GM12878 (cell line): ENCODE measurements at regions not wholly inside any gene's neighbourhood (a gene's known extent, or its start where the extent isn't known, plus 50 kb on each side); places are given as distances from the start of the nearest gene placed in this dataset.

ENCODE experiments used
- ATAC-seq: fragments of 200-7000 bp; cut with Tn5 transposase; 3 replicates; pipeline ENCODE4 v1.9.1; 2020; ENCODE audit warnings: mild to moderate bottlenecking, moderate library complexity
- BruUV-seq: library from RNA; stranded (reverse); fragments of 400-500 nt; replicated peaks from 2 replicates; lab custom pipeline; 2021; lab: Mats Ljungman, UMichigan
- CTCF ChIA-PET: fragments of 300-600 bp; sonication (Branson Sonifier 250); formaldehyde crosslinking; extraction: SDS; loops from one replicate; lab custom pipeline; 2021; ENCODE audit warnings: inconsistent platforms; lab: Yijun Ruan, JAX
- POLR2A ChIA-PET: fragments of 350-600 bp; formaldehyde crosslinking; extraction: SDS; loops from one replicate; lab custom pipeline; 2021; ENCODE audit warnings: inconsistent platforms; lab: Charles Lee
- RAD21 ChIA-PET: fragments of 300-600 bp; sonication (Branson Sonifier 250); formaldehyde crosslinking; loops from one replicate; lab custom pipeline; 2023; ENCODE audit warnings: antibody characterized with exemption; ENCODE audit not compliant: unreplicated experiment; lab: Charles Lee
- SMC1A ChIA-PET: fragments of 300-600 bp; sonication (Branson Sonifier 250); formaldehyde crosslinking; loops from one replicate; lab custom pipeline; 2023; ENCODE audit not compliant: unreplicated experiment, uncharacterized antibody; lab: Charles Lee
- DNase-seq: peaks from one replicate; pipeline ENCODE4 v3.0.0-alpha.2; 2011; ENCODE audit warnings: low read depth, low spot score
- FAIRE-seq: peaks from 3 replicates; lab custom pipeline; 2011; peaks lifted over from hg19 to GRCh38; lab: Jason Lieb, UNC
- H2AFZ ChIP-seq: 2 replicates; pipeline ENCODE4 v1.6.0; 2011; ENCODE audit warnings: low read depth, low read length, control low read depth; ENCODE audit not compliant: control insufficient read depth
- H3K27ac ChIP-seq: 2 replicates; pipeline ENCODE4 v1.5.1; 2011; ENCODE audit warnings: control low read depth; ENCODE audit not compliant: control insufficient read depth, insufficient read depth
- H3K27me3 ChIP-seq, 2 experiments: replicated peaks in 1 of 2; 2 replicates each; pipeline versions ENCODE4 v1.6.0 to v1.6.1; 2011; ENCODE audit warnings: low read length in 1 of 2; ENCODE audit not compliant: control insufficient read depth in 2 of 2, insufficient read depth in 2 of 2
- H3K36me3 ChIP-seq, 2 experiments: 2 replicates each; pipeline ENCODE4 v1.5.1; 2011; ENCODE audit warnings: low read length in 1 of 2; ENCODE audit not compliant: control insufficient read depth in 2 of 2, insufficient read depth in 2 of 2
- H3K4me1 ChIP-seq: 2 replicates; pipeline ENCODE4 v1.6.1; 2011; ENCODE audit warnings: mild to moderate bottlenecking, low read length, moderate library complexity, mixed read lengths; ENCODE audit not compliant: control insufficient read depth, insufficient read depth
- H3K4me2 ChIP-seq: 2 replicates; pipeline ENCODE4 v1.6.0; 2011; ENCODE audit warnings: control low read depth; ENCODE audit not compliant: control insufficient read depth, insufficient read depth
- H3K4me3 ChIP-seq: fragments of 200-600 bp; sonication (generic); 2 replicates; pipeline ENCODE4 v1.5.1; 2016
- H3K79me2 ChIP-seq: 2 replicates; pipeline ENCODE4 v1.6.0; 2011; ENCODE audit warnings: low read length; ENCODE audit not compliant: control insufficient read depth, insufficient read depth
- H3K9ac ChIP-seq: 2 replicates; pipeline ENCODE4 v1.8.0; 2011; ENCODE audit warnings: low read length, control low read depth, mixed read lengths; ENCODE audit not compliant: control insufficient read depth, insufficient read depth
- H3K9me3 ChIP-seq: replicated peaks from 3 replicates; pipeline ENCODE4 v1.5.1; 2011; ENCODE audit warnings: mild to moderate bottlenecking, low read length; ENCODE audit not compliant: control insufficient read depth, insufficient read depth
- H4K20me1 ChIP-seq: 2 replicates; pipeline ENCODE4 v1.6.0; 2011; ENCODE audit not compliant: control insufficient read depth, insufficient read depth
- BRCA1 ChIP-seq: IDR thresholded peaks from 2 replicates; pipeline ENCODE4 v1.6.1; 2011; ENCODE audit warnings: low read depth, low read length, improper control_type of control experiment
- E2F8 ChIP-seq: fragments of 450-650 bp; IDR thresholded peaks from 2 replicates; pipeline ENCODE4 v1.6.1; 2018; ENCODE audit warnings: mild to moderate bottlenecking, low read depth, moderate library complexity; ENCODE audit not compliant: partially characterized antibody
- HDAC2 ChIP-seq: fragments of 200-600 bp; sonication (generic); IDR thresholded peaks from 2 replicates; pipeline ENCODE4 v1.6.1; 2017
- RELB ChIP-seq: fragments of 450-650 bp; IDR thresholded peaks from 2 replicates; pipeline ENCODE4 v1.6.1; 2017; ENCODE audit warnings: low read depth, mild to moderate bottlenecking, moderate library complexity
- SMAD5 ChIP-seq: IDR thresholded peaks from 2 replicates; pipeline ENCODE4 v1.6.1; 2016; ENCODE audit warnings: antibody characterized with exemption, low read depth
- STAT3 ChIP-seq: IDR thresholded peaks from 2 replicates; pipeline ENCODE4 v1.6.1; 2011; ENCODE audit warnings: low read depth, low read length, improper control_type of control experiment
- TCF12 ChIP-seq: IDR thresholded peaks from 2 replicates; pipeline ENCODE4 v1.6.1; 2011; ENCODE audit warnings: low read depth, mild to moderate bottlenecking, low read length
- WGBS: methylation state at CpG from one replicate; pipeline ENCODE4 v1.1.6; 2016; ENCODE audit warnings: low lambda C conversion rate; ENCODE audit not compliant: insufficient replicate concordance, insufficient coverage; ENCODE audit errors: missing lambda C conversion rate; 5-methylcytosine and 5-hydroxymethylcytosine counted together
- in situ Hi-C: fragments of 300-500 bp; cut with MboI; formaldehyde crosslinking; loops from 9 replicates; pipeline ENCODE4 v1.14.3; 2018; ENCODE audit warnings: mixed read lengths
- intact Hi-C: fragments of 100-400 bp; cut with micrococcal nuclease; formaldehyde crosslinking; loops from one replicate; pipeline ENCODE4 v1.14.2; 2022; ENCODE audit not compliant: unreplicated experiment

GRCh38 chr10:93160829-93161228, 87.1 kb downstream of the CYP26A1 start:
- intact Hi-C loops = no loop called here
- CTCF ChIA-PET = no interaction called here
- Histone ChIP-seq H3K27me3 (no peaks in the 10 kb centered on the region), H3K79me2 (no peaks in the 10 kb centered on the region), H2AFZ (no peak overlapping the region), H3K4me1 (no peaks in the 10 kb centered on the region), H4K20me1 (no peaks in the 10 kb centered on the region), H3K27ac (no peak overlapping the region), H3K9me3 (no peaks in the 10 kb centered on the region; the same call in 2 of the 3 replicates), H3K36me3 (no peaks in the 10 kb centered on the region), H3K4me3 (no peak overlapping the region)
- RAD21 ChIA-PET = no interaction called here
- BruUV-seq = no TSS peak
- SMC1A ChIA-PET = no interaction called here
- WGBS = 42% methylated on average over 7 of the region's 7 CpGs
- FAIRE-seq (no peak), ATAC-seq (no peak), DNase-seq (no peak)
- in situ Hi-C loops = no loop called here
- POLR2A ChIA-PET = no interaction called here
- no peak for TF ChIP-seq HDAC2
- no peak for TF ChIP-seq STAT3
- no peak for TF ChIP-seq TCF12
- TF ChIP-seq E2F8 = no peak
- TF ChIP-seq, all 136 proteins: peak for 0
- no peak overlapping the region for H3K9ac ChIP-seq
- no peak overlapping the region for H3K4me2 ChIP-seq

GRCh38 chr10:93165367-93165766, 91.7 kb downstream of the CYP26A1 start:
- RAD21 ChIA-PET = no interaction called here
- SMC1A ChIA-PET = no interaction called here
- in situ Hi-C loops = no loop called here
- no peak for DNase-seq
- no peak overlapping the region for H3K4me3 ChIP-seq
- H3K79me2 ChIP-seq = no peaks in the 10 kb centered on the region
- H3K9ac ChIP-seq = no peak overlapping the region
- POLR2A ChIA-PET = no interaction called here
- ATAC-seq = no peak
- TF ChIP-seq RELB (no peak), BRCA1 (no peak), SMAD5 (no peak)
- no peaks in the 10 kb centered on the region for H3K27me3 ChIP-seq
- H3K9me3 ChIP-seq = no peaks in the 10 kb centered on the region; the same call in 2 of the 3 replicates
- no peak overlapping the region for H3K4me2 ChIP-seq
- H3K27ac ChIP-seq = no peak overlapping the region
- H3K4me1 ChIP-seq = no peaks in the 10 kb centered on the region
- 57% methylated on average over 4 of the region's 4 CpGs for WGBS
- H3K36me3 ChIP-seq = no peaks in the 10 kb centered on the region
- FAIRE-seq = no peak
- BruUV-seq = no TSS peak
- CTCF ChIA-PET = no interaction called here
- H2AFZ ChIP-seq = no peak overlapping the region
- intact Hi-C loops = no loop called here
- no peaks in the 10 kb centered on the region for H4K20me1 ChIP-seq
